ENCODE measurements at regions not wholly inside any gene's neighbourhood (a gene's known extent, or its start where the extent isn't known, plus 50 kb on each side); places are given as distances from the start of the nearest gene placed in this dataset.

DNA sequence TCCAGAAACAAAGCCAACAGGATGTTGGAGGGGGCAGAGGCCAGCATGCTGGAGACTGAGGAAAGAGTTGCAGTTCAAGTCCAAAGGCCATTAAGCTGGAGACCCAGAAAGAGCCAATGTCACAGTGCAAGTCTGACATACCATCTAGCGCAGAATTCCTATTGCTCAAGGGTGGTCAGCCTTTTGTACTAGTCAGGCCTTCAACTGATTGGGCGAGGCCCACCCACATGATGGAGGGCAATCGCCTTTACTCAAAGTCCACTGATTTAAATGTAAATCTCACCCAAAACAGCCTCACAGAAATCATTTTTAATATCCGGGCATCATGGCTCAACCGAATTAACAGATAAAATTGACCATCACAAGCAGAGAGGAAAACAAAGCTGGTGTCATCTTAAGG lies 113.9 kb downstream of the RCN1 start:
- H3K36me3 ChIP-seq = no peaks in the 10 kb centered on the region
- H3K4me1 ChIP-seq (ENCODE audit: control insufficient read depth in 1 of 2, insufficient read depth in 1 of 2, low read depth in 1 of 2, low read length in 1 of 2) = no peaks in the 10 kb centered on the region
- H3K27ac ChIP-seq = no peak overlapping the region
- H3K27me3 ChIP-seq = no peaks in the 10 kb centered on the region
- no peaks in the 10 kb centered on the region for H3K9me3 ChIP-seq
- H3K4me3 ChIP-seq (ENCODE audit: low read depth in 1 of 2, low read length in 1 of 2) = no peak overlapping the region
- TF ChIP-seq, protein P1, sequence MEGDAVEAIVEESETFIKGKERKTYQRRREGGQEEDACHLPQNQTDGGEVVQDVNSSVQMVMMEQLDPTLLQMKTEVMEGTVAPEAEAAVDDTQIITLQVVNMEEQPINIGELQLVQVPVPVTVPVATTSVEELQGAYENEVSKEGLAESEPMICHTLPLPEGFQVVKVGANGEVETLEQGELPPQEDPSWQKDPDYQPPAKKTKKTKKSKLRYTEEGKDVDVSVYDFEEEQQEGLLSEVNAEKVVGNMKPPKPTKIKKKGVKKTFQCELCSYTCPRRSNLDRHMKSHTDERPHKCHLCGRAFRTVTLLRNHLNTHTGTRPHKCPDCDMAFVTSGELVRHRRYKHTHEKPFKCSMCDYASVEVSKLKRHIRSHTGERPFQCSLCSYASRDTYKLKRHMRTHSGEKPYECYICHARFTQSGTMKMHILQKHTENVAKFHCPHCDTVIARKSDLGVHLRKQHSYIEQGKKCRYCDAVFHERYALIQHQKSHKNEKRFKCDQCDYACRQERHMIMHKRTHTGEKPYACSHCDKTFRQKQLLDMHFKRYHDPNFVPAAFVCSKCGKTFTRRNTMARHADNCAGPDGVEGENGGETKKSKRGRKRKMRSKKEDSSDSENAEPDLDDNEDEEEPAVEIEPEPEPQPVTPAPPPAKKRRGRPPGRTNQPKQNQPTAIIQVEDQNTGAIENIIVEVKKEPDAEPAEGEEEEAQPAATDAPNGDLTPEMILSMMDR (IDR thresholded peaks at IDR 0.05) = no peak

DNA sequence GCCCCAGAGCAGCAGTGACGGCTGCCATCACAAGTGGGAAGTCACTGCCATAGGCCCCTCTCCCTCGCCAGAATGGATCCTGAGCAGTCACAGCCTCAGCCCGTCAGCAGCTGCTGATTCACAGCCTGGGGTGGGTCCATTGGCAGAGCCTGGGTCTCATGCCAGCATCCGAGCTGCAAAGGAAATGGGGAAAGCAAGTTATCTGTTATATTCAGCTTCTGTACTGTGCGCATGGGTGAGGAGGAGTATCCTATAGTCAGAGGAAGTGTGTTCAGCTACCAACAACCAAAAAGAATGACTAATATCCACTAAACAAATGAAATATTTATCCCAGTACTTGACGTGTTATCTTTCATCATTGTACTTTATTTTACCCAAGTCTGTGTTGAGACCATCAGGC lies 119.7 kb downstream of the RCN1 start:
- TF ChIP-seq, protein P1 (IDR thresholded peaks at IDR 0.05) = no peak
- H3K27ac ChIP-seq = no peak overlapping the region
- no peaks in the 10 kb centered on the region for H3K9me3 ChIP-seq
- H3K4me1 ChIP-seq (ENCODE audit: control insufficient read depth in 1 of 2, insufficient read depth in 1 of 2, low read depth in 1 of 2, low read length in 1 of 2) = no peaks in the 10 kb centered on the region
- H3K27me3 ChIP-seq = no peaks in the 10 kb centered on the region
- H3K36me3 ChIP-seq = no peaks in the 10 kb centered on the region
- H3K4me3 ChIP-seq (ENCODE audit: low read depth in 1 of 2, low read length in 1 of 2) = no peak overlapping the region

DNA sequence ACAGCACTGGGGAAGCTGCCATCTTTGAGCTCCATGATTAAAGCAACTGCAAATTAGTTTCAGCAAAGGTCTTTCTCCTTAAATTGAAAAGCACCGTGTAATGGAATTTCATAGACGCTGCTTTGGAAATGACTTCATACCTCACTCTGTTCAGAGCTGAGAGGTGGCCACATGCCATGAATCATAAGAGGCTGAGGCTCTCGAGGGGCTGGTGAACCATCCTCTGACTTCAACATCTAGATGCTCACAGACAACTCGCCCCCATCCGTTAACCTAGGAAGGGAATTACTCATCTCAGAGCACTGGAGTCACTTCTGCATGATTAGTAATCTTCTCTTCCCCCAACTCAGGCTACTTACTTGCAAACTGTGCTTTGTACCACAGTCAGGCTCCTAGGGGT lies 122.3 kb downstream of the RCN1 start:
- no peaks in the 10 kb centered on the region for H3K9me3 ChIP-seq
- H3K36me3 ChIP-seq = no peaks in the 10 kb centered on the region
- TF ChIP-seq, protein P1 (IDR thresholded peaks at IDR 0.05) = no peak
- no peaks in the 10 kb centered on the region for H3K27me3 ChIP-seq
- no peak overlapping the region for H3K27ac ChIP-seq
- H3K4me3 ChIP-seq (ENCODE audit: low read depth in 1 of 2, low read length in 1 of 2) = no peak overlapping the region
- H3K4me1 ChIP-seq (ENCODE audit: control insufficient read depth in 1 of 2, insufficient read depth in 1 of 2, low read depth in 1 of 2, low read length in 1 of 2) = no peaks in the 10 kb centered on the region

DNA sequence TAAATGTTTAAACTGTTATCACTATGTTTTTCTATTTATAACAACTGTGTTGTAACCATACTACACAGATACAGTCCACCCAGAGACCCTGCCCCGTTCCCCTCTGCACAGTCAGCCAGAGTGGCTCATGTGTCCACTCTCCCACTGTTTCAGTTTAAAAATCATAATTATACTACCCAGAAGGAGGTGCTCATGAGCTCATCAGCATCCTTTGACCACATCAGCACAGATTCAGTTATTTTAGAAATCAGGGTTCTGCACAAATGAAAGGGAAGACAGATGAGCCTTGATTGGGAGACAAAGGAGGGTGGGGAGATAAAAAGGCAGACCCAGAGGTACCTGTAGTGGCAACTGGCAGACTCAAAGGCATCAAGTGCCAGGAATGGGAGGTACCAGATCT lies 124.3 kb downstream of the RCN1 start:
- Histone ChIP-seq H3K36me3 (no peaks in the 10 kb centered on the region), H3K9me3 (no peaks in the 10 kb centered on the region), H3K4me1 (ENCODE audit: control insufficient read depth in 1 of 2, insufficient read depth in 1 of 2, low read depth in 1 of 2, low read length in 1 of 2) (no peaks in the 10 kb centered on the region), H3K4me3 (ENCODE audit: low read depth in 1 of 2, low read length in 1 of 2) (no peak overlapping the region), H3K27ac (no peak overlapping the region), H3K27me3 (no peaks in the 10 kb centered on the region)
- TF ChIP-seq, protein P1 (IDR thresholded peaks at IDR 0.05) = no peak

GRCh38 chr11:32216749-32217148 lies 125.9 kb downstream of the RCN1 start:
- Histone ChIP-seq H3K27me3 (peaks cover 4% of the 10 kb centered on the region), H3K4me1 (ENCODE audit: control insufficient read depth in 1 of 2, insufficient read depth in 1 of 2, low read depth in 1 of 2, low read length in 1 of 2) (no peaks in the 10 kb centered on the region), H3K36me3 (no peaks in the 10 kb centered on the region), H3K27ac (no peak overlapping the region), H3K9me3 (no peaks in the 10 kb centered on the region), H3K4me3 (ENCODE audit: low read depth in 1 of 2, low read length in 1 of 2) (no peak overlapping the region)
- TF ChIP-seq, protein P1 (IDR thresholded peaks at IDR 0.05) = no peak

- Histone ChIP-seq H3K27me3 (peaks cover 4% of the 10 kb centered on the region), H3K4me1 (ENCODE audit: control insufficient read depth in 1 of 2, insufficient read depth in 1 of 2, low read depth in 1 of 2, low read length in 1 of 2) (no peaks in the 10 kb centered on the region), H3K36me3 (no peaks in the 10 kb centered on the region), H3K27ac (no peak overlapping the region), H3K9me3 (no peaks in the 10 kb centered on the region), H3K4me3 (ENCODE audit: low read depth in 1 of 2, low read length in 1 of 2) (no peak overlapping the region)
- TF ChIP-seq, protein P1 (IDR thresholded peaks at IDR 0.05) = no peak
Measured at GRCh38 chr11:32219320-32219719, 128.4 kb downstream of the RCN1 start.
